Heart left ventricle (tissue), 16 donors: ENCODE measurements at regions not wholly inside any gene's neighbourhood (a gene's known extent, or its start where the extent isn't known, plus 50 kb on each side); places are given as distances from the start of the nearest gene placed in this dataset.

Experiments used
- ATAC-seq, 4 donors: fragments of 200-7000 bp; cut with Tn5 transposase; one replicate each; pipeline ENCODE4 v1.9.1; 2020 to 2022; ENCODE audit warnings: moderate library complexity in 4 of 4, mild to moderate bottlenecking in 3 of 4, moderate number of reproducible peaks in 1 of 4
- DNase-seq, 5 donors: peaks; one replicate each; pipeline ENCODE4 v3.0.0-alpha.2; 2020
- H3K27ac ChIP-seq, 12 donors: fragments of 200-600 bp; sonication (generic) in 4 of 12; one replicate each; pipeline versions ENCODE4 v1.5.0 to v1.8.0; 2016 to 2022; ENCODE audit warnings: mild to moderate bottlenecking in 2 of 12
- H3K27me3 ChIP-seq, 9 donors: fragments of 200-600 bp; sonication (generic) in 2 of 9; one replicate each; pipeline versions ENCODE4 v1.5.1 to v1.8.0; 2016 to 2022; ENCODE audit warnings: mild to moderate bottlenecking in 3 of 9
- H3K36me3 ChIP-seq, 9 donors: fragments of 200-600 bp; sonication (generic) in 2 of 9; one replicate each; pipeline versions ENCODE4 v1.5.0 to v1.8.0; 2018 to 2022; ENCODE audit warnings: mild to moderate bottlenecking in 2 of 9
- H3K4me1 ChIP-seq, 12 donors: fragments of 200-600 bp; sonication (generic) in 4 of 12; one replicate each; pipeline versions ENCODE4 v1.5.0 to v1.8.0; 2016 to 2022; ENCODE audit warnings: mild to moderate bottlenecking in 3 of 12
- H3K4me3 ChIP-seq, 12 donors: fragments of 200-600 bp; sonication (generic) in 4 of 12; one replicate each; pipeline versions ENCODE4 v1.5.0 to v1.8.0; 2017 to 2022; ENCODE audit warnings: mild to moderate bottlenecking in 9 of 12, moderate library complexity in 4 of 12
- H3K9me3 ChIP-seq, 12 donors: fragments of 200-600 bp; sonication (generic) in 4 of 12; one replicate each; pipeline versions ENCODE4 v1.5.0 to v1.8.0; 2016 to 2022; ENCODE audit warnings: mild to moderate bottlenecking in 1 of 12
- CTCF ChIP-seq, 12 donors: fragments of 200-600 bp; sonication (generic) in 4 of 12; IDR thresholded peaks; one replicate each; pipeline versions ENCODE4 v1.5.0 to v1.8.0; 2018 to 2022; ENCODE audit warnings: antibody characterized with exemption in 12 of 12, mild to moderate bottlenecking in 5 of 12
- POLR2A ChIP-seq, 2 donors: fragments of 450-650 bp; IDR thresholded peaks; one replicate each; pipeline ENCODE4 v1.6.1; 2017; ENCODE audit warnings: antibody characterized with exemption in 2 of 2, mild to moderate bottlenecking in 2 of 2, moderate library complexity in 2 of 2
- WGBS, 4 donors: extraction: QIAGEN DNeasy Blood & Tissue Kit in 2 of 4; methylation state at CpG; one replicate each; pipeline versions ENCODE4 v1.1.5 to v1.1.7; 2013 to 2018; 5-methylcytosine and 5-hydroxymethylcytosine counted together
- intact Hi-C, 10 donors: fragments of 100-400 bp; cut with DNase I; formaldehyde crosslinking; loops; one replicate each; pipeline versions ENCODE4 v1.11.1 to v1.14.2; 2022
- donor health status: ischemic (EF 13 %, LVEDD 7.1; RV severe dilation, severe dysfunction).
- donor health status: healthy with polysubstance abuse.
- donor health status: DM: no; HTN: yes; CAD: no.
- donor health status: DM: no; HTN: no; CAD: no.
- donor health status: ischemic (EF 25% LVEDD 6.9; RV normal size, moderate dysfunction).
- donor health status: ischemic (EF 25% LVEDD 5.7; RV mildly dilated, moderate dysfunction).
- donor health status: healthy.
- donor health status: DM: yes; HTN: yes; CAD: no.
- donor health status: ischemic (EF 35%, LVEDD 5.7; RV mildly dilated, moderate dysfunction).
- donor health status: nonischemic (EF 11% LVEDD 7.7; RV severe dilation, severe dysfunction).
- donor health status: DM: yes; HTN: yes; CAD: no.
- donor health status: PGD.
- donor health status: ischemic (EF 29% LVEDD 5.4; RV normal size, mild dysfunction).
- donor health status: nonischemic (EF 23%, LVEDD 6.1; RV moderate dilation, normal function).

DNA sequence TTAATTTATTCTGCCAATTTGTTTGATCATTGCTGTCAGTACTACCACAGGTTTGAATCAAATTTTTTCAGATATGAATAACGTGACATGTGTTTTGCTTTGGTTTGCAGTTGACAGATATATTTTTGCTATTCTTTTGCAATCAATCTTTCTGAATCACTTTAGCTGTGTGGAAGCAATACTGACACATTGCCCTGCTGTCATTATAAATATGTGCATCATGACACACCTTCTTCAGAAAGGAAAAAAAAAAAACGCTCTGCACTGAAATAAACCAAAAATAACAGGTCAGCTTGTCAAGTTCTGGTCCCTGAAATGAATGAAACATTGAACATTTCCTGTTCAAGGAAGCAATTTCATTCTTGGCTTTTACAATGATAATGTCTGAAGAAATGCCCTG lies 93.8 kb upstream of the FAM13C start:
- H3K27me3 ChIP-seq: no peaks in the 10 kb centered on the region
- H3K4me3 ChIP-seq: no peak overlapping the region
- DNase-seq: no peak
- H3K27ac ChIP-seq: no peak overlapping the region
- intact Hi-C loops: no loop called here
- ATAC-seq: no peak
- H3K4me1 ChIP-seq: peaks cover 0 to 3% (median 0%) of the 10 kb centered on the region in 12 donors
- H3K9me3 ChIP-seq: no peaks in the 10 kb centered on the region
- TF ChIP-seq POLR2A (IDR thresholded peaks at IDR 0.05) (no peak), CTCF (IDR thresholded peaks at IDR 0.05) (no peak)
- H3K36me3 ChIP-seq: no peaks in the 10 kb centered on the region
- WGBS, 4 donors: 37 to 44% (median 40%) methylated on average over 2 of the region's 2 CpGs

DNA sequence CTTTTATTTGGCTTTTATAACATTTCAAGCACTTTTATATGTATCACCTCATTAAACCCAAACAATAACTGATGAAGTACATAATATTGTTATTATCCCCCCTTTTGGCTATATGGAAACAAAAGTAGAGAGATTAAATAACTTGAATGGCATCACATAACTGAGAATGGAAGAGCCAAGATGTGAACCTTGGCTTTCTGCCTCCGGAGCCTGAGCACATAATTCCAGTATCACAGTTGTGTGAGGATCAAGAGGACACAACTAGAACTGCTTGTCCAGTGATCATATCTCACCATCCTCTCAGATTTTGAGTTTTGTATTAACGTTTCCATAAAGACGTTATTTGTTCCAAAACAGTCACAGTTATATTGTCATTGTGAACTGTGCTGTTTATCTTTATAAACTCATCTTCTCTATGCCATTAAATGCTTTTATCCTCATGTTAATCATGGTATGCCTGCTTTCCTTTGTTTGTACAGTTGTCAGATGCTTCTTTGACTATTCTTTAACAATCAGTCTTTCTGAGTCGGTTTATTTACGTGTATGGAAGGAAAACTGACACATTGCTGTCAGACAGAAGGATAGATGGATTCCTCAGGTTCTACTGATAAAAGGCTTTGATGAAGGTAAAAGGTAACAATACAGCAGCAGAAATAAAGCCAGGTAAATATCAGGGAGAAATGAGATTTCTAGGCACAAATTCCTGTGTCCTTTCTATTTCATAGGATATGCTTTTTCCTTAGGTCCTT lies 92.0 kb upstream of the FAM13C start:
- no peak for ATAC-seq
- 78 to 88% (median 85%) methylated on average over 5 of the region's 5 CpGs for WGBS, 4 donors
- DNase-seq: no peak
- Histone ChIP-seq H3K4me1 (no peaks in the 10 kb centered on the region), H3K36me3 (no peaks in the 10 kb centered on the region), H3K27ac (no peak overlapping the region), H3K4me3 (no peak overlapping the region), H3K9me3 (no peaks in the 10 kb centered on the region), H3K27me3 (no peaks in the 10 kb centered on the region)
- TF ChIP-seq POLR2A (IDR thresholded peaks at IDR 0.05): no peak
- TF ChIP-seq CTCF (IDR thresholded peaks at IDR 0.05): no peak
- intact Hi-C loops: no loop called here

GRCh38 chr10:59448616-59449015 lies 86.3 kb upstream of the FAM13C start:
- Histone ChIP-seq H3K4me3 (no peak overlapping the region), H3K27me3 (no peaks in the 10 kb centered on the region), H3K36me3 (no peaks in the 10 kb centered on the region), H3K9me3 (no peaks in the 10 kb centered on the region), H3K4me1 (no peaks in the 10 kb centered on the region), H3K27ac (no peak overlapping the region)
- no peak for TF ChIP-seq CTCF (IDR thresholded peaks at IDR 0.05)
- TF ChIP-seq POLR2A (IDR thresholded peaks at IDR 0.05): no peak
- intact Hi-C loops: no loop called here
- no peak for DNase-seq
- 93 to 100% (median 97%) methylated on average over 1 of the region's 1 CpG for WGBS, 4 donors
- ATAC-seq: no peak

GRCh38 chr10:59435707-59436106 lies 73.4 kb upstream of the FAM13C start:
- DNase-seq: no peak
- intact Hi-C loops: no loop called here
- Histone ChIP-seq H3K36me3 (no peaks in the 10 kb centered on the region), H3K27me3 (no peaks in the 10 kb centered on the region), H3K27ac (peak overlapping the region in 1 of 12 donors; percentile 5), H3K4me1 (peaks cover 0 to 19% (median 9%) of the 10 kb centered on the region in 12 donors), H3K4me3 (no peak overlapping the region), H3K9me3 (peaks cover 0 to 5% (median 0%) of the 10 kb centered on the region in 12 donors)
- TF ChIP-seq POLR2A (IDR thresholded peaks at IDR 0.05) (no peak), CTCF (IDR thresholded peaks at IDR 0.05) (no peak)
- ATAC-seq: no peak
